NOMO-1 treated with dmso at 0.1 percent for 144 hours (cell line): ENCODE measurements at regions not wholly inside any gene's neighbourhood (a gene's known extent, or its start where the extent isn't known, plus 50 kb on each side); places are given as distances from the start of the nearest gene placed in this dataset.

ENCODE experiments used
- DNase-seq: peaks from one replicate; lab custom pipeline; 2025; ENCODE audit not compliant: unreplicated experiment; lab: John Stamatoyannopoulos, UW

DNA sequence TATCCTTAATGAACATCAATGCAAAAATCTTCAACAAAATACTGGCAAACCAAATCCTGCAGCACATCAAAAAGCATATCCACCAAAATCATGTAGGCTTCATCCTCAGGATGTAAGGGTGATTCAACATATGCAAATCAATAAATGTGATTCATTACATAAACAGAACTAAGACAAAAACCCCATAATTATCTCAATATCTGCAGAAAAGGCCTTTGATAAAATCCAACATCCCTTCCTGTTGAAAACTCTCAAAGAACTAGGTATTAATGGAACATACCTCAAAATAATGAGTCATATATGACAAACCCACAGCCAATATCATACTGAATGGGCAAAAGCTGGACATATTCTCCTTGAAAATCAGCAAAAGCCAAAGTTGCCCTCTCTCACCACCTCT, 54.6 kb upstream of the DEPDC1 start:
- DNase-seq: no peak

DNA sequence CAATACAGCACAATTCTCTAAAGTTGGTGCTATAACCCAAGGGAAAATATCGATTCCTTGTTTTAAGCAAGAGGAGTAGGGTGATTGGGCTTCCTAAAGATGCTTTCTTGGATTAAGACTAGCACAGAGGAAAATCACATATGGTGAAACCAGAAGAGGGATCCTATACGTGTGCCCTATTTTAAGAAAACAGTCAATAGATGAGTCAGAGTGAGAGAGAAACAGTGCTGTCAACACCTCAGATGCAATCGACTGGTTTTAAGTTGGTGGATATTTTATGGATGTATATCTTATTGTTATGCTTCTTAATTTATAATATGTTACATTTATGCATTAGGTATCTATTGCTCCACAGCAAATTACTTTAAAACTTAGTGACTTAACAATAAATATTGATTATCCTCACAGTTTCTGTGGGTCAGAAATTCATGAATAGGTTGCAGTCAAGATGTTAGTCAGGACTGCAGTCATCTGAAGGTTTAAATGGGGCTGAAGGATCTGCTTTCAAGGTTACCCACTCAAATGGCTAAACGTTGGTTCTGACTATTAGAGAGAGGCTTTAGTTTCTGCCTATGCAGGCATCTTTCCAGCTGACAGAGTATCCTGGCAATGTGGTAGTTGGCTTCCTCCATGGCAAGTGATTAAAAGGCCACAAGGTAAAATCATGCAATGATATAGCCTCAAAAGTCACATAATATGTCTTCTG, 61.6 kb upstream of the DEPDC1 start:
- DNase-seq: no peak

DNA sequence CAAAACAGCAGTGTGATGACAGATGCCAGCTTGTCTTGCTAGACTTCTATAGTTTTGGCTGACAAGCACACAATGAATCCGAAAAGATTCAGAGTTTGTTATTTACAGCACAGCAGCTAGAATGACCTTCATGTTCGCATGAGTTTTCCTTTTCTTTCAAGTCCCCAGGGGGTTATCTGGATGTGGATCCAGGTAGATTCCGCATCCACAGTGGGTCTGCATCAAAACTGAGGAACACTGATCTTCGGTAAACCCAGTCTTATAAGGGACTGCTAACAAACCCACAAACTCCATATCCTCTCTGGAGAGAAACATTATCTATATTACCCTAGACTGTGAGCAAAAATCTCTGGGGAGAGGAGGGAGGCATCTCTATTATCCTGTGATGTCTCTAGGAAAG, 69.0 kb upstream of the DEPDC1 start:
- DNase-seq: no peak

DNA sequence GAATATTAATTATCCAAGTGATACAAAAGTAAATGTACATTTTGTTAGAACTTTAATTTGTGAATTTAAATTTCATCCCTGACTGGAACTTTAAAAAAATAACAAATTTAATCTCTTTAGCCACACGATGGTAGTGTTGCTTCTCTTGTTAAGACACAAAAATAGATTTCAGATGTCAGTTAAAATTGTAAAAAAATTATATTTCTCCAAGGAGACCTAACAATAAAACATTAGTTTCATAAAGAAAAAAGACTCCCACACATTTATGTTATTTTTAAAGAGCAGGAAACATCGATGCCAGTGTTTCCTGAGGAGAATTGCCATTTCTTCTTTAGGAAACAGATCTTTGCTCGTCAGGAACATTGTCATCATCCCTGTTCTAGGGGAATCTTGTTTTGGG, 74.0 kb upstream of the DEPDC1 start:
- no peak for DNase-seq

DNA sequence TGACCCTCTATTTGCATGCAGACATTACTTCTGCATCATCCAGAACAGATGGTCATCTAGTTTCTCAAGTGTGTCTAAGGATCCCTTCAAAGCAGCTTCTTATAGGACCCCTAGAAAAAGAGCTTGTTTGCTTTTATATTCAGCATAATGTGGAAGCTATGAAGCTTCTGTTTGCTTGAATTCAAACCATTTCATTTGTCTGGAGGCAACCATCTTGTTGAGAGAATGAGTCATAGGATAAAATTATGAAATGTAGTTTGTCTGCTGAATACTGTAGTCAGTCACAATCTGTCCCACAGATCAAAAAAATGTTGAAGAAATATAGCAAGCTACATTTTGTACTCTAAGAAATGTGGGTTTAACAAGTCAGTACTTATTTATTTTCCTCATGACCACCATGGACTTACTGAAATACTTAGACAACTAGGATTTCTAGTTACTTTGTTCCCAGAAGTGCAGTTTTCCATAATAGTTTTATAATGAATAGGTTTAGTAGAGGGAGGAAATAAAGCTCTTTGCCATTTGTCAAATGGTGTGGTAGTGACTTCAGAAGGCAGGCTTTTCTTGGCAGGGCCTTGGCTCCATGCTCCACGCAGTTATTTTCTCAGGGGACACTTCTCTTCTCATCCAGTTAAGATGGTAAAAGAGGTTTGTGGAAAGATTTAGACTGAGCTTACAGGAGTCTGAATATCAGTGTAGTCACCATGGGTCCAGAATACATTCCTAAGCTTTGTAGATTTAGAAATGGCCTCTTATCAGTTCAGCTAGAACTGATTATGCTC, 74.8 kb upstream of the DEPDC1 start:
- DNase-seq: no peak

DNA sequence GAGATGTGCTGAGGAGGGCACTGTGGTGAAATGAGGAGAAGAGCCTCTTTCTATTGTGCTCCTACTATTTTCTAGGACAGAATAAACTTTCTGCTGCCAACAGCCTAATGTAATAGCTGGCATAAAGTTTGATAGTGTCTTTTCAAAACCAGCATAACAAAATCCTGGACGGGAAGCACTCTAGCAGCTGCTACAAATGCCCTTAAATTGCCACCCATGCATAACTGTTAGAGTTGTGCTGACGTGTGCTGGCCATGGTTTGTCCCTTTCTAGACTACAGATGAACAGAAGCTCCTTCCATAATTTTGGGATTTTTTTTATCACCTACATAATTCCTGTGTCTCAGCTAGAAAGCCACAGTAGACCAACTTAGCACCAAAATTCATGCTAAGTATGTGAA, 88.5 kb upstream of the DEPDC1 start:
- DNase-seq: no peak

DNA sequence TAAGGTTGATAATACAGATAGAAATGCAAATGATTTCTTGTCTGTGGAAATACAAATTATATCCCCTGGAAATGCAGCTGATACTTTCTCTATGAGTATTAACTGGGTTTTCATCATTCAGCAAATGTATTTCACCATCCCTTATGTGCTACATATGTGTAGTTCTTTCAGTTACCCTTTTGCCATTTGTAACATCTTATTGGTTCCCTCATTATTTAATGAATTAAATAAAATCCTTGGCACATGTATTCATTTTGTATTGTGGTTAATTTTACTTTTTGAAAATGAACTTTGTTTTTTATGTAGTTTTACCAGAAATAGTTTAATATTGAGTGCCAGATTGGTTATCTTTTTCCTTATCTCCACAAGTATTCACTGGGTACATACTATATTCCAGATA, 89.9 kb upstream of the DEPDC1 start:
- DNase-seq: no peak

DNA sequence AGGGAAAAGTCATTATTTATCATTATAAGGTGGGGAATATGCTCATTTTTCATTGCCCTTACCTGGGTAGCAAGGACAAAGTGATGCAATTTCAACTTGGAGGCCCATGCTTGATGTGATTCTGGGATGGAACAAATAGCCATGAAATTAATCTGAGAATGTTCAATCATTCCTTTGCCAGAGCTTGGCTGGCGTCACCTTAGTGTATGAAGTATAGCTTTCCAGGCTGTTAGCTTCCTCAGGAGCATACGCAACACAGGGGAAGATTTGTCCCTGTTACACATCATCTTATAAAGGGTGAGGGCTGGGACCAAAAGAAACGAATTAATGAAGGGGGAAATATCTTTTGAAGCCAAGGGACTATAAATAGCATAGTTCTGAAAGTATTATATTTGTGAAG, 91.4 kb upstream of the DEPDC1 start:
- no peak for DNase-seq

DNA sequence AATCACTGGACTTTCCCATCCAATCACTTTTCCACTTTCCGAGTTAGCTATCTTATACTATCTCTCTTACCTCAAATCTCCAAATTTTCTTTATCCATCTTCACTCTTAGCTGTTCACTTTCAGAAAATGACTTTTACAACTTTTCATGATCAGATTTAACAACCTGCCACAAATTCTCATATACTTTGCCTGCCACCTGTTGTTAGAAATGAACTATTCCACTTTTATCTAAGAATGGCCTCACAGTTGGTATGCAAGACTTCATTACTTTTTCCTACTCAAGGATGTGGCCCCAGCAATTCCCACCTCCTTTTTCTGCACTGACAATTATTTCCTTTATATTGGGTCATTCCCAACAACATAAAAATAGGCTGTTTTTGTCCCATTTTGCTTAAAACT, 93.6 kb upstream of the DEPDC1 start:
- no peak for DNase-seq

DNA sequence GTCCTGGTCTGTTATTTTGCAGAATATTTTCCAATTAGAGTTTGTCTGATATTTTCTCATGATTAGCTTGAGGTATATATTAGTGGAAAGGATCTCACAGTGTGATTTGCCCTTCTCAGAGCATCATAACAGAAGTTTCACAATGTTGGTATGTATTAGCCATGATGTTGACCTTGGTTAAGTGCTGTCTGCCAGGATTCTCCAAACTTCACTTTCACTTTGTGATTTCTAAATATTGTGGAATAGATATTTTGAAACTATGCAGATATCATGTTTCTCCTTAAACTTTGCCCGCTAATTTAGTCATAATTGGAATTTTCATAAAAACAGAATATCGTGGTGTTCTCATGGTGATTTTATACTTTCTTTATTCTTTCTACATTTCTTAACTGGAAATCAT, 98.0 kb upstream of the DEPDC1 start:
- no peak for DNase-seq

DNA sequence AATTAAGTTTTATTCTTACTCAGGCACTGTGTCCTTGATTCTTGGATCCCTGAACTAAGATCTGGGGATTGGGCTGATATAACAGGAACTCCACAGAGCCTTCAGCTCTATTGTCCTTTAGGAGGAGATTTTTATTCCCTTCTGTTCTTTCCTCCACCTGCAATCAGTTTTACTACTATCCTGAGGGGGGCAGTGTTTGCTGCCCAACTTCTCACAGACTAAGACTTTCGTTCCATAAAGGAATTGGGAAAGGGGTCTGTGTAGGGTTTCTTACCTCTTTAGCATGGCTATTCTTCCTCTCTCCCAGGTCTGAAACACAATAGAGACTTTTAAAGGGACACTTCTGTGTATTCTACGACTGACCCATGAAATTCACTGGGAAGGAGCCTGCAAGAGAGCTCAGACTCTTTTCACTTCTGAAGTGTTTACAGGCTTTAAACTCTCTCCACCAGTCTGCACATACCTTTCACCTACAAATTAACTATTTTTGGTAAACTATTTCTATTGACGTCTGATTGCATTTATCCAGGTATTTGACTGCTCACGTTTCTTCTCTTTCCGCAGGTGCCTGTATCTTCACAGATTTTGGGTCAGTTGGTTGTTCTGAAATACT, 103.3 kb upstream of the DEPDC1 start:
- DNase-seq: no peak

DNA sequence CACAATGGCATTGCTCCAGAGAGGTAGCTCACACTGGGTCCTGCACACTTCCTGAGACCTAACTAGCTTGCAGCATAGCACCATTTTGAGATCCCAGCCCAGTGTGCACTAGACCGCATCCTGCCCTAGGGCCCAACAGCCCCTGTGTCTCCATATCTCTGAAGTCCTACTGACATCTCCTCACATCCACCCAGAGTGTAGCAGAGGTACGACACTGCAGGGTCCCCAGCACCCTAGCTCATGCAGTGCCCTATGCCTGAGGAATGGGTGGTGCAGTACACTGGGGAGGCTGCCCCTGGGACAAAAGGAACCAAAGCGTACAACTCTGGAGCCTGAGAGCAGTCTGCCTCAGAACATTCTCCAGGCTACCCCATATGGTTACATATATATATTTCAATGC, 111.4 kb upstream of the DEPDC1 start:
- DNase-seq: no peak

DNA sequence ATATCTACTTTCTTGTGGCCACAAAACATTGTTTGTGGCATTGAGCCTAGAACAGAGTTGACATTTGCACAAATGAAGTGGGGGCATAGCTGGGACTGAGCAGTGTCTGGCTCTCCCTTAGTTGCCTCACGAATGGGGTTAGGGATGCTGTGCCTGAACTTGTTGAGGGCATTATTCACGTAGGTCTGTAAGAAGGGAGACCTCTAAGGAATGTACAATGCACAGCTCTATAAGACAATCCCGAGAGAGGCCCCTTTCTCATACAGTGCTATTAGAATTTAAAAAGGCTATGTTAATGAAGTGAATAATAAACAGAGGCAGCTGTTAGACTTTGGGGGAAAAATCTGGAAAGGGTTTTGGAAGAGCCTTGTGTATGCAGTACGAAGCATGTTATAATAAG, 118.4 kb upstream of the DEPDC1 start:
- DNase-seq: no peak

DNA sequence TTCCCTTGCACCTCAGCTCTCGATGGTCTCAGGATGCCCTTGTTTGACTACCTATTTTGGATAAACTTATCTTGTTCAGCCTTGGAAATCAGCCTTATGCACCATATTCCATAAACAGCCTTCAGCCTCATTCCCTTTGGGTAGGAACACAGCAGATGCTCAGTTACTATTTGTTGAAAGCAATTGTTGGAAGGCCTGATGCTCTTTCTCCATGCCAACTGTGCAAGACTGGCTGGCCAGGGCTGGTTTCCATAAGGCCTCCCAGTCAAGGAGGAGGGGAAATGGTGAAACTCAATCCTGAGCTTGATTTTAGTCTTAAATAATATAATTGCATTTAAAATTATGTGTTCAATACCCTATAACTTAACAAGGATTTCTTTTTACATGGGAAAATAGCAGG, 121.1 kb upstream of the DEPDC1 start:
- DNase-seq: no peak

DNA sequence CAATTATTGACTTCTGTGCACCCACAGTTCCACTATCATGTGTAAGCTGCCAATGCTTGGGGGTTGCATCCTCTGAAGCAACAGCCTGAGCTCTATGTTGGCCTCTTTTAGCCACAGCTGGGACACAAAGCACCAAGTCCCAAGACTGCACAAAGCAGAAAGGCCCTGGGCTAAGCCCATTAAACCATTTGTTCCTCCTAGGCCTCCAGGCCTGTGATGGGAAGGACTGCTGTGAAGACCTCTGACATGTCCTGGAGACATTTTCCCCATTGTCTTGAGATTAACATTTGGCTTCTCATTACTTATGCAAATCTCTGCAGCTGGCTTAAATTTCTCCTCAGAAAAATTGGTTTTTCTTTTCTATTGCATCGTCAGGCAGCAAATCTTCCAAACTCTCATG, 123.7 kb upstream of the DEPDC1 start:
- DNase-seq: no peak

DNA sequence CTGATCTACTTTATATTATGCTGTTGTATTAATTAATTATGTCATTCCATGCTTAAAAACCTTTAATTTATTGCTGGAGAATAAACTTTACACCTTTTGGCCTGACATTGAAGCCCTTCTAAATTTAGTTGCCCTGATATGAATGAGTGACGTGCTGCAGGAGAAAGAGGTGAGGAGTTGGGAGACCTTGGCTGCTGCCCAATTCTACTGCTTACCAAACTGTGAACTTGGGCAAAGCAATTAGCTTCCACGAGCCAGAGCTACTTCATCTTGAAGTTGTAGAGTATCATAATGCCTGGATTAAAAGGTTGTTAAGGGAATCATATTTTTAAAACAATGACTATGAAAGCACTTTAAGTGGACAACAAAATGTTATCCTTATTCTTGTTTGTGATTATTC, 126.8 kb upstream of the DEPDC1 start:
- DNase-seq: no peak

DNA sequence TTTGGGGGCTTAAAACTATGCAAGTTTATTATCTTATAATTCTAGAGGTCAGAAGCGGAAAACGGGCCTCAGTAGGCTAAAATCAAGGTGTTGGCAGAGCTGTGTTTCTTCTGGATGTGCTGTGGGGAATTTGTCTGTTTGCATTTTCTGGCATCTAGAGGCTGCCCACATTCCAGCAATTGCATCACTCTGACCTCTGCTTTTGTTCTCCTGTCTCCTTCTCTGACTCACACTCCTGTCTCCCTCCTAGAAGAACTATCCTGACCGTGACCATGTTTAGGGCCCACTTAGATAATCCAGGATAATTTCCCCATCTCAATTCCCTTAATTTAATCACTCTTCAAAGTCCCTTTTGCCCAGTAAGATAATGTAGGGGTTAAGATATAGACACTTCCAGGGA, 127.4 kb upstream of the DEPDC1 start:
- DNase-seq: no peak

DNA sequence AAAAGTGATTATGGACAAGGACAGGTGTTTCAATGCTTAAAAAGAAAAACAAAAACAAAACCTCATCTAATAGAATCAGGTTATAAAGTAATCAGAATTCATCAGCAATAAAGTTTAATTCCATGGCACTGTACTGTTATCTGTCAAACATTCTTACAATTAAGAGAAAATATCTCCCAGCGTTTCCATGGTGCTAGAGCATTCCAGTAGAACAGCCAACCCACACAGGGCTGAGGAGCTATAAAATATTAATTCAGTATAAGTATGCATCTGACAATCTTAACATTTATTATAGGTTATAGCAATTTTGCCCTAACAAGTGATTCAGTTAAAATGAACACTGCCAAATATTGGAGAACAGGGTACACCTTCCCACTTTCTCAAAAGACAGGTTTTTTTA, 128.7 kb upstream of the DEPDC1 start:
- no peak for DNase-seq

DNA sequence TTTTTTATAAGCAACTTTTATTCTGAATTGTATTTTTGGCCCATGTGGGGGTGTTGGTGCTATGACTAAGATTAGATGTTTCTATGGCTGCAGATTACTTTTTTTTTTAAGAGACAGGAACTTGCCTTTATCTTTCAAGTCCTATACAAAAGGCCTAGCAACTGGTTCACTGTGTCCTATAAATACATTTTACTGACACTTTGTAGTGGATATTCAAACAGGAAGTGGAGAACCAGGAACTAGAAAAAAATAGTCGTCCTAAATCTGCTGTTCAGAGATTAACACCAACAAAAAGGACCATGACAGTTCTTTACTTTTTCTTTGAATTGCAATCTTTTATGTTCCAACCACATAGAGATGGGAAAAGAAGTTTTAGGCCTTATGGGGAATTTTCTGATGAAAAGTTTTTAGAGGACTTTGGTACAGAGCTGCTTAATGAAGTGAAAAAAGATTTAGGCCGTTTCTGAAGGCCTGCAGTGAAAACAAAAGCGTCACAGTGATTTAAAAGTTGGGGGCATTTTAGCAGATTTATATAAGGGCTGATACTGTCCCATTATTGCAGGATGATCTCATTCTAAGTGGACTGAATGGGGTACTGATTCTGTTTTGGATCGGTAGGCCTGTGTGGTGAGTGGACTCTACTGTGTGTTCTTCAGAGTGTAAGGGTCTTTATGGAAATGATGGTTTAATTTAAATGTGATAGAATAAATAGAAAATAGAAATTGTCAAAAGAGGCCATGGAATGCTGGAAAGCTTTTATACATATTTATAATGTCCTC, 136.4 kb upstream of the DEPDC1 start:
- no peak for DNase-seq

DNA sequence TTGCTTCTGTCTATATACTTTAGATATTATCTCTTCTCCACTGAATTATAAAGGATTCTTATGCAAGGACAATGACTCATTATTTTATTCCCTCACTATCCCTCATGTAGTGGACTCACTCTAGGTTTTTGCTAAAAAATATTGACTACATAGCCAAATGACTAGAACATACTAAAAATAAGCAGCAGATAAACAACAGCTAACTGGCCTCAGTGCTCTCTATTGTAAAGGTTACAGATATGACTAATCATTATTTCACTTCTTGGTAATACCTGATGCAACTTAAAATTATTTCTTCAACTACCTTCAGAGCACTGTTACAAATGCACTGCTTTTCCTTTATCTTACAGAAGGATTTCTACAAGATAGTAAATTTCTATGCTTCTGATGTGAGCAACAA, 147.6 kb upstream of the DEPDC1 start:
- no peak for DNase-seq

DNA sequence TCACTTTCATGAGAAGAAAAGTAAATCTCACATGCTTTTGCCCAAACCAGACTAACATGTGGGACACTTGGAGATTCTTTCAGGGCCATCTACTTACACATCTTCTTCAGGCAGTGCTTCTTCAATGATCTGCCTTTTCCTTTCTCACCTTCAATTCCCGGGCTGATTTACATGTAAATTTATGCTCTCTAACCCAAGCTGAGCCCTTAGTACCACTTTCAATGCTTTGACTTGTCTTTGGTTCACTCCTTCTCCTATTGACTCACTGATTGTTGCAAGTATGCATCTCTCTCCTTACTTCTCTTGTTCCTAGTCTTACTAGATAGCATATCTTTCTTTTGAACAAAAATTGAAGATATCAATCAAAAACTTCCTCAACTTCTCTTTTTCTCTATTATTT, 154.2 kb upstream of the DEPDC1 start:
- DNase-seq: no peak

DNA sequence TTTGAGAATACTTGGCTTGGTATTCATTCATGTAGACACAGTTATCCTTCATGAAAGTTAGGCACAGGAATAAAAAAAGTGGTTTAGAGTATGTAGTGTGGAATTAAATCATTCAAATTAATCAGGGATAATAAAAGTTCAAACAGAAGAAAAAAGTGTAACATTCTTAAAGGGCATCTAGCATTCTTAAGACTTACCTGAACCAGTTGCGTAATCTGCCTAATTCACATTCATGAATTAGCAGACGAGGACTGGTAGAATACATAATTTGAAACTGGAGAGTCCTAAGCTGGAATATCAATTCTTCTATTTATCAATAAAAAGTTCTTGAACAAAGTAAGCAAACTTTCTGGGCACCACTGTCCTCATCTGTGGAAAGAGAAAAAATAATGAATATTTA, 157.0 kb upstream of the DEPDC1 start:
- DNase-seq: no peak
